ENCODE measurements at regions not wholly inside any gene's neighbourhood (a gene's known extent, or its start where the extent isn't known, plus 50 kb on each side); places are given as distances from the start of the nearest gene placed in this dataset.
"Not testable (repeated sequence)": the region's sequence is repeated elsewhere in the genome, so short reads cannot be mapped to it uniquely, and the experiment has no call there.

GRCh38 chr3:61429106-61429505 is 132.3 kb upstream of the PTPRG start:
- Histone ChIP-seq H3K4me1 (no peaks in the 10 kb centered on the region), H3K27me3 (no peaks in the 10 kb centered on the region), H3K36me3 (no peaks in the 10 kb centered on the region), H3K4me3 (no peak overlapping the region), H3K9me3 (no peaks in the 10 kb centered on the region), H3K27ac (no peak overlapping the region)
- no peak for DNase-seq
- TF ChIP-seq CTCF (IDR thresholded peaks at IDR 0.05) (no peak), POLR2A (IDR thresholded peaks at IDR 0.05) (no peak)
- ATAC-seq, result no peak
- 90 to 95% (median 93%) methylated on average over 12 of the region's 12 CpGs for WGBS, 4 donors
- intact Hi-C loops (cut with DNase I), result no loop called here

GRCh38 chr3:61434901-61435300 is 126.5 kb upstream of the PTPRG start:
- H3K4me1 ChIP-seq, result peaks cover 0 to 10% (median 0%) of the 10 kb centered on the region in 12 donors
- intact Hi-C loops (cut with DNase I); H3K27me3 ChIP-seq; H3K36me3 ChIP-seq; ATAC-seq; H3K27ac ChIP-seq; DNase-seq; H3K9me3 ChIP-seq; H3K4me3 ChIP-seq: not testable (repeated sequence)
- WGBS, 4 donors, result 90 to 95% (median 93%) methylated on average over 9 to 20 of the region's 28 CpGs

- WGBS, 4 donors, result 95 to 98% (median 97%) methylated on average over 13 to 19 of the region's 20 CpGs
- peaks cover 0 to 10% (median 0%) of the 10 kb centered on the region in 12 donors for H3K4me1 ChIP-seq
- H3K27me3 ChIP-seq; H3K4me3 ChIP-seq; H3K9me3 ChIP-seq; intact Hi-C loops (cut with DNase I); DNase-seq; ATAC-seq; H3K36me3 ChIP-seq; H3K27ac ChIP-seq: not testable (repeated sequence)
Measured at GRCh38 chr3:61435361-61435760, 126.0 kb upstream of the PTPRG start.

DNA sequence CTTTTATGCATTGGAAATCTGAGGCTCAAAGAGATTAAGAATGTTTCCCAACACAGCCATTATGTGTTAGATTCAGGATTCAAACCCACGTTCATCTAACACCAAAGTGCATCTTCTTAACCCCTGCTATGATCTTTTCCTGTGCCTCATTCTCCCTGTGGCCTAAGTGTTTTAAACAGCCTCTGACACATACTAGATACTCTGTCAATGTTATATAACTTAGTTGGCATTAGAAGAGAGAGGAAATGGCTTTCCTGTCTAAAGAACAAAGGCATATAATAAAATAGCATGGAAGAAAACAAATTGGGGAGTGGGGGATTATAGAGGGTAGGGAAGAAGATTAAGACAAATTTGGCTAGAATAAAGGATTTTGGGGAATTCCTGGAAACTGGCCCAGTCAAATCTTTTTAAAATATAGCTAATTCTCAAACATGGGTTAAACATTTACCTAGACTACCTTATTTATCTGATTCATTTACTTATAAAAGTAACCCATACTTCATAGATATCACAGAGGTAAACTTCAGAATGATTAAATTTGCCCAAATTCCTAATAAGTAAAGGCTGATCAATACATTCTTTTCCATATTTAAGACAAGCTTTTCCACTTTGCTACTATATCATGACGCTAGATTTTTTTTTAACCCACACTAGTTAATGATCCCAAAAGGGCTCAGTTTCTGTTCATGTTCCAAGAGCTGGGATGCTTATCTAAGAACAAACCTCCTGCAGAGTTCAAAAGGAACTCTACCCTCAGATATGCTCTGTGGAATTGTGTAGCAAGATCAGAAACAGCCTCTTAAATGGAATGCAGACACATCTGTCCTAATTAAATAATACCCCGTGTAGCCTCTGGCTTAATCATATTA is 122.9 kb upstream of the PTPRG start:
- TF ChIP-seq CTCF (IDR thresholded peaks at IDR 0.05), result no peak
- TF ChIP-seq POLR2A (IDR thresholded peaks at IDR 0.05), result no peak
- H3K27ac ChIP-seq, result no peak overlapping the region
- no peak overlapping the region for H3K4me3 ChIP-seq
- WGBS, 4 donors, result 31 to 48% (median 34%) methylated on average over 3 of the region's 3 CpGs
- ATAC-seq (no peak), DNase-seq (no peak)
- H3K27me3 ChIP-seq, result no peaks in the 10 kb centered on the region
- H3K9me3 ChIP-seq, result no peaks in the 10 kb centered on the region
- H3K36me3 ChIP-seq, result no peaks in the 10 kb centered on the region
- intact Hi-C loops (cut with DNase I), result no loop called here
- H3K4me1 ChIP-seq, result peaks cover 0 to 10% (median 0%) of the 10 kb centered on the region in 12 donors

DNA sequence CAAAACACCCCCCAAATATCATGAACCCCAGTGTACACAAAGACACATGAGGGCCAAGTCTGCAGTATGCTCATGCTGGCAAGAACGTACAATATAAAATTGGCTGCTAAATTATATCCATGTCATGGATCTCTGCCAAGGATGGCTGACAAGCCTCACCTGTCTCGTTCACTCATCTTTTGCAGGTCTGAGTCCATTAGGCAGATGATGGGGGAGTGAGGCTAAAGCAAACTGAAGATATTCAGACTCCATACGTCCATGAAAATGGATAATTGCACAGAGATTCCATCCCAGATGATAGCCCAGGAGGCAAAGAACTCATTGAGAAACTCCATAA is 122.3 kb upstream of the PTPRG start:
- H3K4me1 ChIP-seq, result peaks cover 0 to 16% (median under 1%) of the 10 kb centered on the region in 12 donors
- no peak overlapping the region for H3K4me3 ChIP-seq
- no peaks in the 10 kb centered on the region for H3K27me3 ChIP-seq
- H3K9me3 ChIP-seq, result no peaks in the 10 kb centered on the region
- intact Hi-C loops (cut with DNase I), result no loop called here
- ATAC-seq (no peak), DNase-seq (no peak)
- no peak overlapping the region for H3K27ac ChIP-seq
- H3K36me3 ChIP-seq, result no peaks in the 10 kb centered on the region
- TF ChIP-seq CTCF (IDR thresholded peaks at IDR 0.05) (no peak), POLR2A (IDR thresholded peaks at IDR 0.05) (no peak)
- WGBS, 4 donors, result 68 to 77% (median 70%) methylated on average over 3 of the region's 3 CpGs
